Stomach (tissue), 4 donors: ENCODE measurements at regions not wholly inside any gene's neighbourhood (a gene's known extent, or its start where the extent isn't known, plus 50 kb on each side); places are given as distances from the start of the nearest gene placed in this dataset.

Source experiments
- EP300 ChIP-seq: sonication (generic); formaldehyde crosslinking; IDR thresholded peaks from one replicate; pipeline ENCODE4 v1.6.1; 2017; ENCODE audit warnings: antibody characterized with exemption
- POLR2A ChIP-seq, 4 donors: fragments of 450-650 bp; IDR thresholded peaks; one replicate each; pipeline ENCODE4 v1.6.1; 2016; ENCODE audit warnings: antibody characterized with exemption in 4 of 4, control low read depth in 2 of 4, mild to moderate bottlenecking in 1 of 4, moderate library complexity in 1 of 4
- POLR2AphosphoS5 ChIP-seq, 3 donors: sonication (generic); formaldehyde crosslinking; IDR thresholded peaks; one replicate each; pipeline ENCODE4 v1.6.1; 2016; ENCODE audit warnings: antibody characterized with exemption in 3 of 3
- TF ChIP-seq, protein P1 (sequence below), 7 experiments: fragments of 450-650 bp in 4 of 7; fragments of 200-600 bp in 3 of 7; sonication (generic) in 3 of 7; IDR thresholded peaks; one replicate each; pipeline ENCODE4 v1.5.1; 2016 to 2019; ENCODE audit warnings: antibody characterized with exemption in 7 of 7, control low read depth in 2 of 7, mild to moderate bottlenecking in 1 of 7

DNA sequence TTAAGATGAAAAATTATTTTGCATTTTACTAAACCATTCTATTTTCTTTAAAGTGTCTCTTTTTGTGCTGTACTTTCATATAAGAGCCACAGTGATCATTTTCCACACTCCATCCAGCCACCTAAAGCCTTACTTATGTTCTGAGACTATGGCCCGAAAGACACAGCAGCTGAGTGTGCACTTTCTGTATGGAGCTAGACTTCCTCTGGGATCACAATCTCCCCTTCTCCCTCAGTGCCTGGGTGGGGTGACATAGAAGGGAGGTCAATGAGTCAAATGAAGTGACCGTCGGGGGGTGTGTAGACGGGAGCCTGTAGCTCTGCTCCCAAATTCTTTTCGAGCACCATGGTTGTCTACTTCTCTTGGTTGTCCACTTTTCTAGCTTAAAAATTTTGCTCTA, 97.8 kb upstream of the ARL4C start:
- no peak for TF ChIP-seq POLR2A (IDR thresholded peaks at IDR 0.05)
- TF ChIP-seq, protein P1, sequence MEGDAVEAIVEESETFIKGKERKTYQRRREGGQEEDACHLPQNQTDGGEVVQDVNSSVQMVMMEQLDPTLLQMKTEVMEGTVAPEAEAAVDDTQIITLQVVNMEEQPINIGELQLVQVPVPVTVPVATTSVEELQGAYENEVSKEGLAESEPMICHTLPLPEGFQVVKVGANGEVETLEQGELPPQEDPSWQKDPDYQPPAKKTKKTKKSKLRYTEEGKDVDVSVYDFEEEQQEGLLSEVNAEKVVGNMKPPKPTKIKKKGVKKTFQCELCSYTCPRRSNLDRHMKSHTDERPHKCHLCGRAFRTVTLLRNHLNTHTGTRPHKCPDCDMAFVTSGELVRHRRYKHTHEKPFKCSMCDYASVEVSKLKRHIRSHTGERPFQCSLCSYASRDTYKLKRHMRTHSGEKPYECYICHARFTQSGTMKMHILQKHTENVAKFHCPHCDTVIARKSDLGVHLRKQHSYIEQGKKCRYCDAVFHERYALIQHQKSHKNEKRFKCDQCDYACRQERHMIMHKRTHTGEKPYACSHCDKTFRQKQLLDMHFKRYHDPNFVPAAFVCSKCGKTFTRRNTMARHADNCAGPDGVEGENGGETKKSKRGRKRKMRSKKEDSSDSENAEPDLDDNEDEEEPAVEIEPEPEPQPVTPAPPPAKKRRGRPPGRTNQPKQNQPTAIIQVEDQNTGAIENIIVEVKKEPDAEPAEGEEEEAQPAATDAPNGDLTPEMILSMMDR (IDR thresholded peaks at IDR 0.05): no peak
- TF ChIP-seq POLR2AphosphoS5 (IDR thresholded peaks at IDR 0.05): no peak
- no peak for TF ChIP-seq EP300
